Trophoblast cell (in vitro differentiated cells and primary cell): ENCODE measurements at regions not wholly inside any gene's neighbourhood (a gene's known extent, or its start where the extent isn't known, plus 50 kb on each side); places are given as distances from the start of the nearest gene placed in this dataset.
"Not testable (repeated sequence)": the region's sequence is repeated elsewhere in the genome, so short reads cannot be mapped to it uniquely, and the experiment has no call there.

Experiments used
- DNase-seq, 2 donors: peaks; one replicate each; pipeline ENCODE4 v3.0.0-alpha.2; 2016
- H2AFZ ChIP-seq: 2 replicates; pipeline ENCODE4 v1.6.1; 2013; ENCODE audit warnings: low read length, moderate library complexity, mild to moderate bottlenecking; ENCODE audit not compliant: insufficient read depth, poor library complexity
- H2AK5ac ChIP-seq: 2 replicates; pipeline ENCODE4 v1.6.1; 2013; ENCODE audit warnings: mild to moderate bottlenecking, low read length
- H2BK120ac ChIP-seq: 2 replicates; pipeline ENCODE4 v1.6.1; 2013; ENCODE audit warnings: low read length, mild to moderate bottlenecking, moderate library complexity; ENCODE audit not compliant: insufficient read depth, poor library complexity
- H2BK12ac ChIP-seq: 2 replicates; pipeline ENCODE4 v1.6.1; 2013; ENCODE audit warnings: mild to moderate bottlenecking, low read length, moderate library complexity
- H2BK5ac ChIP-seq: 2 replicates; pipeline ENCODE4 v1.6.1; 2013; ENCODE audit warnings: low read length, low read depth, moderate library complexity, mild to moderate bottlenecking; ENCODE audit not compliant: poor library complexity
- H3K14ac ChIP-seq: 2 replicates; pipeline ENCODE4 v1.6.1; 2013; ENCODE audit warnings: mild to moderate bottlenecking, low read length
- H3K18ac ChIP-seq: 2 replicates; pipeline ENCODE4 v1.6.1; 2013; ENCODE audit warnings: mild to moderate bottlenecking, low read length
- H3K23ac ChIP-seq: 2 replicates; pipeline ENCODE4 v1.6.1; 2013; ENCODE audit warnings: low read length
- H3K27ac ChIP-seq: 2 replicates; pipeline ENCODE4 v1.5.1; 2013; ENCODE audit warnings: low read depth, mild to moderate bottlenecking, inconsistent platforms, low read length, moderate library complexity
- H3K27me3 ChIP-seq: 2 replicates; pipeline ENCODE4 v1.6.1; 2013; ENCODE audit warnings: inconsistent platforms, mild to moderate bottlenecking, low read length, moderate library complexity; ENCODE audit not compliant: insufficient read depth
- H3K36me3 ChIP-seq, 2 experiments: 1 replicate in 1 of 2; 2 replicates in 1 of 2; pipeline ENCODE4 v1.6.1; 2013; ENCODE audit warnings: low read length in 2 of 2, mild to moderate bottlenecking in 2 of 2, moderate library complexity in 1 of 2; ENCODE audit not compliant: insufficient read depth in 2 of 2, control insufficient read depth in 1 of 2
- H3K4ac ChIP-seq: 2 replicates; pipeline ENCODE4 v1.6.1; 2013; ENCODE audit warnings: low read depth, mild to moderate bottlenecking, low read length, moderate library complexity
- H3K4me1 ChIP-seq, 2 experiments: 1 replicate in 1 of 2; 2 replicates in 1 of 2; pipeline ENCODE4 v1.6.1; 2013; ENCODE audit warnings: low read length in 2 of 2, mild to moderate bottlenecking in 2 of 2, moderate library complexity in 1 of 2; ENCODE audit not compliant: insufficient read depth in 2 of 2, control insufficient read depth in 1 of 2
- H3K4me2 ChIP-seq: 2 replicates; pipeline ENCODE4 v1.6.1; 2013; ENCODE audit warnings: inconsistent platforms, mild to moderate bottlenecking, low read length, moderate library complexity
- H3K4me3 ChIP-seq: 2 replicates; pipeline ENCODE4 v1.5.1; 2013; ENCODE audit warnings: mild to moderate bottlenecking, low read depth, low read length, inconsistent platforms
- H3K79me1 ChIP-seq: one replicate; pipeline ENCODE4 v1.6.1; 2013; ENCODE audit warnings: low read length
- H3K79me2 ChIP-seq: 2 replicates; pipeline ENCODE4 v1.6.1; 2013; ENCODE audit warnings: low read length, mild to moderate bottlenecking; ENCODE audit not compliant: control insufficient read depth, insufficient read depth, poor library complexity
- H3K9ac ChIP-seq: 2 replicates; pipeline ENCODE4 v1.6.1; 2013; ENCODE audit warnings: mild to moderate bottlenecking, low read length
- H3K9me3 ChIP-seq: 2 replicates; pipeline ENCODE4 v1.6.1; 2013; ENCODE audit warnings: low read depth, mild to moderate bottlenecking, control low read depth, inconsistent platforms, low read length; ENCODE audit not compliant: insufficient read depth
- H4K12ac ChIP-seq: 2 replicates; pipeline ENCODE4 v1.6.1; 2013; ENCODE audit warnings: low read depth, mild to moderate bottlenecking, low read length, moderate library complexity
- H4K8ac ChIP-seq: 2 replicates; pipeline ENCODE4 v1.6.1; 2013; ENCODE audit warnings: low read depth, mild to moderate bottlenecking, low read length, moderate library complexity
- H4K91ac ChIP-seq: one replicate; pipeline ENCODE4 v1.6.1; 2013; ENCODE audit warnings: low read depth, mild to moderate bottlenecking, low read length, moderate library complexity
- WGBS: extraction: QIAGEN DNeasy Blood & Tissue Kit; methylation state at CpG from one replicate; pipeline ENCODE4 v1.1.7; 2013; ENCODE audit warnings: missing lambda C conversion rate; ENCODE audit not compliant: insufficient read length, insufficient coverage; ENCODE audit errors: extremely low coverage; 5-methylcytosine and 5-hydroxymethylcytosine counted together

- H3K36me3 ChIP-seq: no peaks in the 10 kb centered on the region
- H3K4me1 ChIP-seq: no peaks in the 10 kb centered on the region
- H3K27ac ChIP-seq: no peak overlapping the region
- no peak overlapping the region for H3K4me3 ChIP-seq
- H3K4me2 ChIP-seq: no peak overlapping the region
- no peaks in the 10 kb centered on the region for H3K27me3 ChIP-seq
- no peak overlapping the region for H3K18ac ChIP-seq
- peaks cover 9% of the 10 kb centered on the region for H3K9me3 ChIP-seq
- no peak overlapping the region for H3K14ac ChIP-seq
- H2BK5ac ChIP-seq: no peak overlapping the region
- no peaks in the 10 kb centered on the region for H3K79me1 ChIP-seq
- no peak overlapping the region for H4K8ac ChIP-seq
- WGBS: no CpG with 5 or more reads among the region's 16 CpGs
- DNase-seq: peak; percentile 5 to 8
- no peak overlapping the region for H4K91ac ChIP-seq
- H3K4ac ChIP-seq: no peak overlapping the region
- H2AFZ ChIP-seq: no peak overlapping the region
- H3K23ac ChIP-seq: no peak overlapping the region
- H4K12ac ChIP-seq: no peak overlapping the region
- H2AK5ac ChIP-seq: no peak overlapping the region
- no peaks in the 10 kb centered on the region for H3K79me2 ChIP-seq
- H3K9ac ChIP-seq: no peak overlapping the region
- H2BK120ac ChIP-seq: no peak overlapping the region
- no peak overlapping the region for H2BK12ac ChIP-seq
Observed at GRCh38 chr2:147149575-147150240, 695.1 kb upstream of the ACVR2A start.

GRCh38 chr2:147147802-147148201, 697.0 kb upstream of the ACVR2A start:
- Histone ChIP-seq H2AK5ac (no peak overlapping the region), H3K23ac (no peak overlapping the region), H3K9me3 (peaks cover 9% of the 10 kb centered on the region), H3K27me3 (no peaks in the 10 kb centered on the region), H3K79me1 (no peaks in the 10 kb centered on the region), H3K79me2 (no peaks in the 10 kb centered on the region), H2AFZ (no peak overlapping the region), H3K14ac (no peak overlapping the region), H3K4ac (no peak overlapping the region), H3K4me1 (no peaks in the 10 kb centered on the region), H3K18ac (no peak overlapping the region), H3K9ac (no peak overlapping the region), H3K4me3 (no peak overlapping the region), H4K12ac (no peak overlapping the region), H3K4me2 (no peak overlapping the region), H2BK12ac (no peak overlapping the region), H4K8ac (no peak overlapping the region), H2BK5ac (no peak overlapping the region), H3K27ac (no peak overlapping the region), H2BK120ac (no peak overlapping the region), H3K36me3 (no peaks in the 10 kb centered on the region), H4K91ac (no peak overlapping the region)
- no CpG with 5 or more reads among the region's 2 CpGs for WGBS
- DNase-seq: no peak

- Histone ChIP-seq H2BK5ac (no peak overlapping the region), H4K8ac (no peak overlapping the region), H3K79me1 (no peaks in the 10 kb centered on the region), H3K4me2 (no peak overlapping the region), H3K4ac (no peak overlapping the region), H3K9me3 (no peaks in the 10 kb centered on the region), H2AK5ac (no peak overlapping the region), H3K4me1 (no peaks in the 10 kb centered on the region), H3K36me3 (no peaks in the 10 kb centered on the region), H3K27ac (no peak overlapping the region), H4K91ac (no peak overlapping the region), H3K4me3 (no peak overlapping the region), H3K14ac (no peak overlapping the region), H3K79me2 (no peaks in the 10 kb centered on the region), H4K12ac (no peak overlapping the region), H2AFZ (no peak overlapping the region), H3K27me3 (no peaks in the 10 kb centered on the region), H2BK120ac (no peak overlapping the region), H3K18ac (no peak overlapping the region), H3K9ac (no peak overlapping the region), H3K23ac (no peak overlapping the region), H2BK12ac (no peak overlapping the region)
- WGBS: no CpG with 5 or more reads among the region's 4 CpGs
- DNase-seq: peak in 1 of 2 donors; percentile 13
Observed at GRCh38 chr2:147141930-147142329, 702.9 kb upstream of the ACVR2A start.

- H3K27me3 ChIP-seq, H4K8ac ChIP-seq, H3K4ac ChIP-seq, H3K4me2 ChIP-seq, H3K9me3 ChIP-seq, H3K4me3 ChIP-seq, H2AK5ac ChIP-seq, H3K23ac ChIP-seq, DNase-seq, H3K9ac ChIP-seq, H4K91ac ChIP-seq, H3K18ac ChIP-seq, H2BK120ac ChIP-seq, H4K12ac ChIP-seq, H3K79me1 ChIP-seq, H2BK12ac ChIP-seq, H3K36me3 ChIP-seq, H2BK5ac ChIP-seq, H3K4me1 ChIP-seq, H3K14ac ChIP-seq, H2AFZ ChIP-seq, H3K79me2 ChIP-seq, H3K27ac ChIP-seq: not testable (repeated sequence)
- WGBS: no CpG with 5 or more reads among the region's 2 CpGs
Observed at GRCh38 chr2:147139732-147140131, 705.1 kb upstream of the ACVR2A start.
